Ovary (tissue), 3 donors: ENCODE measurements at regions not wholly inside any gene's neighbourhood (a gene's known extent, or its start where the extent isn't known, plus 50 kb on each side); places are given as distances from the start of the nearest gene placed in this dataset.

Experiments used
- EP300 ChIP-seq: sonication (generic); formaldehyde crosslinking; IDR thresholded peaks from one replicate; pipeline ENCODE4 v1.6.1; 2017; ENCODE audit warnings: antibody characterized with exemption
- POLR2A ChIP-seq: fragments of 450-650 bp; IDR thresholded peaks from one replicate; pipeline ENCODE4 v1.6.1; 2017; ENCODE audit warnings: antibody characterized with exemption, mild to moderate bottlenecking, moderate library complexity
- TF ChIP-seq, protein P1 (sequence below), 3 donors: fragments of 450-650 bp in 2 of 3; fragments of 200-600 bp in 1 of 3; IDR thresholded peaks; one replicate each; pipeline versions ENCODE4 v1.5.1 to v1.8.0; 2016 to 2022; ENCODE audit warnings: antibody characterized with exemption in 3 of 3, mild to moderate bottlenecking in 1 of 3
- donor health status: DM: no; HTN: no; CAD: no.

DNA sequence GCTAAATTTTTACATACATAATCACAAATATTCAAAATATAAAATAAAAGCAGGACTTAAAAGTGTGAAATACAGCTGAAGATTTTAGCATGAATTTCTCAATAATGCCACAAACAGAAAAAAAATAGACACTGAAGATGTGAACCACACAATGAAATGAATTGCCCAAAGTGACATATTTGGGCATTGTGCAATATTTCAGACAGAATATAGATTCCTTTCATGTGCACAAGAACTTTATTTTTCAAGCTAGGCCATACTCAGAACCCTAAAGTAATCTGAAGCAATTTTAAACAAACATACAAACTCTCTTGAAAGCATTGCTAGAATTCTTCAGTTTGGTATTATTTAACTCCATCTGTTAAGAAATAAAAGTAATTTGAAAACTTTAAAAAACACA is 764.1 kb downstream of the STIM2 start:
- TF ChIP-seq POLR2A (no peak), EP300 (no peak)
- TF ChIP-seq, protein P1, sequence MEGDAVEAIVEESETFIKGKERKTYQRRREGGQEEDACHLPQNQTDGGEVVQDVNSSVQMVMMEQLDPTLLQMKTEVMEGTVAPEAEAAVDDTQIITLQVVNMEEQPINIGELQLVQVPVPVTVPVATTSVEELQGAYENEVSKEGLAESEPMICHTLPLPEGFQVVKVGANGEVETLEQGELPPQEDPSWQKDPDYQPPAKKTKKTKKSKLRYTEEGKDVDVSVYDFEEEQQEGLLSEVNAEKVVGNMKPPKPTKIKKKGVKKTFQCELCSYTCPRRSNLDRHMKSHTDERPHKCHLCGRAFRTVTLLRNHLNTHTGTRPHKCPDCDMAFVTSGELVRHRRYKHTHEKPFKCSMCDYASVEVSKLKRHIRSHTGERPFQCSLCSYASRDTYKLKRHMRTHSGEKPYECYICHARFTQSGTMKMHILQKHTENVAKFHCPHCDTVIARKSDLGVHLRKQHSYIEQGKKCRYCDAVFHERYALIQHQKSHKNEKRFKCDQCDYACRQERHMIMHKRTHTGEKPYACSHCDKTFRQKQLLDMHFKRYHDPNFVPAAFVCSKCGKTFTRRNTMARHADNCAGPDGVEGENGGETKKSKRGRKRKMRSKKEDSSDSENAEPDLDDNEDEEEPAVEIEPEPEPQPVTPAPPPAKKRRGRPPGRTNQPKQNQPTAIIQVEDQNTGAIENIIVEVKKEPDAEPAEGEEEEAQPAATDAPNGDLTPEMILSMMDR (IDR thresholded peaks at IDR 0.05), result no peak
